GM23248 (cell line): ENCODE measurements at regions not wholly inside any gene's neighbourhood (a gene's known extent, or its start where the extent isn't known, plus 50 kb on each side); places are given as distances from the start of the nearest gene placed in this dataset.

Experiments used
- DNase-seq: peaks from one replicate; pipeline ENCODE4 v3.0.0-alpha.2; 2015
- H2AFZ ChIP-seq: fragments of 200-600 bp; sonication (generic); 2 replicates; pipeline ENCODE4 v1.6.1; 2016; ENCODE audit warnings: antibody characterized with exemption
- H3F3A ChIP-seq: fragments of 200-600 bp; sonication (generic); 2 replicates; pipeline ENCODE4 v1.6.1; 2016; ENCODE audit warnings: mild to moderate bottlenecking, antibody characterized with exemption, mixed run types; ENCODE audit not compliant: insufficient read depth
- H3K27ac ChIP-seq: fragments of 200-600 bp; sonication (generic); 2 replicates; pipeline ENCODE4 v1.5.1; 2016; ENCODE audit warnings: mild to moderate bottlenecking
- H3K27me3 ChIP-seq: fragments of 200-600 bp; sonication (generic); replicated peaks from 2 replicates; pipeline ENCODE4 v1.6.1; 2016; ENCODE audit warnings: mild to moderate bottlenecking; ENCODE audit not compliant: insufficient read depth
- H3K36me3 ChIP-seq: fragments of 200-600 bp; sonication (generic); 2 replicates; pipeline ENCODE4 v1.6.1; 2016; ENCODE audit warnings: low read depth, mild to moderate bottlenecking
- H3K4me1 ChIP-seq: fragments of 200-600 bp; sonication (generic); 2 replicates; pipeline ENCODE4 v1.6.1; 2016; ENCODE audit warnings: mild to moderate bottlenecking; ENCODE audit not compliant: insufficient read depth
- H3K4me2 ChIP-seq: fragments of 200-600 bp; sonication (generic); one replicate; pipeline ENCODE4 v1.6.1; 2016; ENCODE audit warnings: mild to moderate bottlenecking; ENCODE audit not compliant: unreplicated experiment
- H3K4me3 ChIP-seq: fragments of 200-600 bp; sonication (generic); 2 replicates; pipeline ENCODE4 v1.5.1; 2016; ENCODE audit warnings: mild to moderate bottlenecking
- H3K79me2 ChIP-seq: fragments of 200-600 bp; sonication (generic); 2 replicates; pipeline ENCODE4 v1.6.1; 2016; ENCODE audit warnings: mild to moderate bottlenecking; ENCODE audit not compliant: insufficient read depth
- H3K9ac ChIP-seq: fragments of 200-600 bp; sonication (generic); 2 replicates; pipeline ENCODE4 v1.6.1; 2016; ENCODE audit warnings: mild to moderate bottlenecking
- H3K9me2 ChIP-seq: fragments of 200-600 bp; sonication (generic); 2 replicates; pipeline ENCODE4 v1.6.1; 2016; ENCODE audit warnings: mixed run types, mild to moderate bottlenecking, moderate library complexity; ENCODE audit not compliant: insufficient read depth
- H3K9me3 ChIP-seq: fragments of 200-600 bp; sonication (generic); one replicate; pipeline ENCODE4 v1.6.1; 2017; ENCODE audit warnings: low read depth
- H4K20me1 ChIP-seq: fragments of 200-600 bp; sonication (generic); 2 replicates; pipeline ENCODE4 v1.6.0; 2016; ENCODE audit not compliant: insufficient read depth
- EZH2 ChIP-seq: fragments of 200-600 bp; sonication (generic); IDR thresholded peaks from 2 replicates; pipeline ENCODE4 v1.6.1; 2018; ENCODE audit warnings: antibody characterized with exemption, mild to moderate bottlenecking; ENCODE audit not compliant: insufficient read depth, poor library complexity, severe bottlenecking
- EZH2phosphoT487 ChIP-seq: fragments of 200-600 bp; sonication (generic); IDR thresholded peaks from 2 replicates; pipeline ENCODE4 v1.6.1; 2018; ENCODE audit warnings: antibody characterized with exemption, moderate library complexity, mild to moderate bottlenecking, low read depth; ENCODE audit not compliant: insufficient read depth
- WGBS, 2 experiments: methylation state at CpG; one replicate each; pipeline ENCODE4 v1.1.6; 2015 to 2017; ENCODE audit warnings: low lambda C conversion rate in 2 of 2, low coverage in 1 of 2; ENCODE audit errors: missing lambda C conversion rate in 2 of 2; 5-methylcytosine and 5-hydroxymethylcytosine counted together
- in situ Hi-C: fragments of 300-500 bp; cut with MboI; formaldehyde crosslinking; loops from 2 replicates; pipeline ENCODE4 v1.15.0; 2020

- H3K27me3 ChIP-seq = no peaks in the 10 kb centered on the region; the same call in none of the 2 replicates
- H3K9me2 ChIP-seq = no peaks in the 10 kb centered on the region
- in situ Hi-C loops = no loop called here
- 94 to 100% methylated on average over 1 of the region's 1 CpG for WGBS, 2 experiments
- H3K27ac ChIP-seq = peak overlapping the region; percentile 81; the same call in 1 of the 2 replicates
- no peak overlapping the region for H3K9ac ChIP-seq
- no peaks in the 10 kb centered on the region for H3K36me3 ChIP-seq
- H3K9me3 ChIP-seq = no peaks in the 10 kb centered on the region
- peaks cover 42% of the 10 kb centered on the region for H3F3A ChIP-seq
- H3K4me3 ChIP-seq = no peak overlapping the region
- no peak for TF ChIP-seq EZH2
- no peak for TF ChIP-seq EZH2phosphoT487
- no peaks in the 10 kb centered on the region for H4K20me1 ChIP-seq
- peaks cover 34% of the 10 kb centered on the region for H3K4me1 ChIP-seq
- no peak overlapping the region for H2AFZ ChIP-seq
- H3K79me2 ChIP-seq = no peaks in the 10 kb centered on the region
- no peak for DNase-seq
- H3K4me2 ChIP-seq = no peak overlapping the region
Measured at GRCh38 chr2:45172142-45172541, 162.9 kb upstream of the SIX2 start.

- Histone ChIP-seq H3K4me3 (no peak overlapping the region), H3K9me3 (no peaks in the 10 kb centered on the region), H4K20me1 (no peaks in the 10 kb centered on the region), H3K9me2 (no peaks in the 10 kb centered on the region), H3K9ac (no peak overlapping the region), H2AFZ (no peak overlapping the region), H3K27ac (no peak overlapping the region), H3K79me2 (no peaks in the 10 kb centered on the region), H3K36me3 (no peaks in the 10 kb centered on the region), H3K27me3 (no peaks in the 10 kb centered on the region; the same call in none of the 2 replicates), H3F3A (peaks cover 34% of the 10 kb centered on the region), H3K4me1 (peaks cover 26% of the 10 kb centered on the region), H3K4me2 (no peak overlapping the region)
- no peak for TF ChIP-seq EZH2
- no peak for TF ChIP-seq EZH2phosphoT487
- no peak for DNase-seq
- in situ Hi-C loops = no loop called here
- WGBS, 2 experiments = 66 to 70% methylated on average over 6 of the region's 6 CpGs
Measured at GRCh38 chr2:45171136-45171501, 161.9 kb upstream of the SIX2 start.

- H3K9me2 ChIP-seq = no peaks in the 10 kb centered on the region
- in situ Hi-C loops = no loop called here
- H3F3A ChIP-seq = peaks cover 34% of the 10 kb centered on the region
- H3K4me1 ChIP-seq = peaks cover 23% of the 10 kb centered on the region
- H3K36me3 ChIP-seq = no peaks in the 10 kb centered on the region
- H3K4me3 ChIP-seq = peak overlapping the region; percentile 70; the same call in 1 of the 2 replicates
- no peaks in the 10 kb centered on the region; the same call in none of the 2 replicates for H3K27me3 ChIP-seq
- peak overlapping the region; percentile 87 for H3K4me2 ChIP-seq
- peak overlapping the region; percentile 72; the same call in 1 of the 2 replicates for H3K9ac ChIP-seq
- WGBS, 2 experiments = 82 to 87% methylated on average over 55 to 56 of the region's 56 CpGs
- H3K27ac ChIP-seq = no peak overlapping the region
- TF ChIP-seq EZH2phosphoT487 (no peak), EZH2 (no peak)
- no peaks in the 10 kb centered on the region for H4K20me1 ChIP-seq
- DNase-seq = no peak
- H2AFZ ChIP-seq = peak overlapping the region; percentile 80
- H3K9me3 ChIP-seq = no peaks in the 10 kb centered on the region
- no peaks in the 10 kb centered on the region for H3K79me2 ChIP-seq
Measured at GRCh38 chr2:45170191-45171135, 161.2 kb upstream of the SIX2 start.

- H3K27ac ChIP-seq = no peak overlapping the region
- H3F3A ChIP-seq = peaks cover 34% of the 10 kb centered on the region
- H2AFZ ChIP-seq = peak overlapping the region; percentile 80
- no peaks in the 10 kb centered on the region for H3K36me3 ChIP-seq
- no peaks in the 10 kb centered on the region for H3K9me3 ChIP-seq
- TF ChIP-seq EZH2phosphoT487 = no peak
- TF ChIP-seq EZH2 = no peak
- DNase-seq = peak; percentile 58
- peak overlapping the region; percentile 70 for H3K4me3 ChIP-seq
- no peaks in the 10 kb centered on the region for H3K9me2 ChIP-seq
- H3K4me1 ChIP-seq = peaks cover 23% of the 10 kb centered on the region
- no peaks in the 10 kb centered on the region; the same call in none of the 2 replicates for H3K27me3 ChIP-seq
- peak overlapping the region; percentile 87 for H3K4me2 ChIP-seq
- H4K20me1 ChIP-seq = no peaks in the 10 kb centered on the region
- in situ Hi-C loops = no loop called here
- 7% methylated on average over 36 to 69 of the region's 95 CpGs for WGBS, 2 experiments
- peak overlapping the region; percentile 72 for H3K9ac ChIP-seq
- no peaks in the 10 kb centered on the region for H3K79me2 ChIP-seq
Measured at GRCh38 chr2:45169339-45170190, 160.3 kb upstream of the SIX2 start.
